ENCODE measurements at regions not wholly inside any gene's neighbourhood (a gene's known extent, or its start where the extent isn't known, plus 50 kb on each side); places are given as distances from the start of the nearest gene placed in this dataset.
"Not testable (repeated sequence)": the region's sequence is repeated elsewhere in the genome, so short reads cannot be mapped to it uniquely, and the experiment has no call there.

DNA sequence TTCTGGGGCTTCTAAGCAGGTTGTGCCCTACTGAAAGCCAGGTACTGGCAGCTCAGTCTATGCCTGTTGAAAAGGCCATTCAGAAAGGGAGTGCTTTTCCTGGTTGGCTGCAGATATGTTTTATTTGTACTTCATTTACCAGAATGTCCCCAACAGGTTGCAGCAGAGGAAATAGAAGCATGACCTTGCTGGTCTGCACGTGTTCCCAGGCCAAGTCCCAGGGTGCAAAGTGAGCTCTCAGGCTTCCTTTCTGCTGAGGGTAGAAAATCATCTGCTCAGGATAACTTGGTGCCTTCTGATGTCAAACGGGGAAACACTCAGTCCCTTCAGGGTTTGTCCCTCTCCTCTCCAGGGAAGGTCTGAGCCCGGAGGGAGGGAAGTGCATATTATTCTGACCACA lies 356.4 kb downstream of the BCL11B start:
- no peak for DNase-seq

DNA sequence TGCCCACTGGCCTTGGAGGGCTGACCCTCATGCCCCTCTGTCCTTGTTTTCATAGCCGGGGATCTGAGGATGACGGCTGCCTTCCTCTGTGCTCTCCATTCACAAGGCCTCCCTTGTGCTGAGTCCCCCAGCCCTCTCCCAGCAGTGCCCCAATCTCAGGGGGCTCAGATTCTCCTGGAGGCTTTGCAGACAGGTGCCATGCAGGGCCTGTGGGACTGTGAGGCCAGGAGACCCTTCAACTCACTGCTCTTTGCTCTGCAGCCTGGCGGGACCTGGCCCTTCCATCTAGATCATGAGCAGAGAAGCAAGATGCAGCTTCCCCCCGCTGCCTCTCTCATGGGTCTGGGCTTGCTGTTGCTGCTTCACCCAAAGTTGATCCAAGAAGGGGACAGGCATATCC lies 356.0 kb downstream of the BCL11B start:
- no peak for DNase-seq

DNA sequence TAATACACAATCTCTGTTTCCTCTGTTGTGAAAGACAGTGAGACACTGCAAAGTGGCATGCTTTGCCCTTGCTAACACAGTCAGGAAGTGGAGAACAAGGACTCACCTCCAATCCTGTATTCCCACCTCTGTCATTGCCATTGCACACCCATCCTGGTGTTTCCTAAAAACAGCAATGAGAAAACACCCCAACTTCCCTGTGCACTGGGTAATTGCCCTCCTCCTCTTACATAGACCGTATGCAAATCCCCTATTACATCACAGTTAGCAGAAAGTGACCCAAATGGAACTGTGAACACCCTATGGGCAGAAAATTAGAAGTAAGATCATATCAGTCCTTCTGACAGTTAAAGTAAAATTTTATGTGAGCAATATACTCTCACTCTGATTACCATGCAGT lies 355.5 kb downstream of the BCL11B start:
- DNase-seq: no peak

DNA sequence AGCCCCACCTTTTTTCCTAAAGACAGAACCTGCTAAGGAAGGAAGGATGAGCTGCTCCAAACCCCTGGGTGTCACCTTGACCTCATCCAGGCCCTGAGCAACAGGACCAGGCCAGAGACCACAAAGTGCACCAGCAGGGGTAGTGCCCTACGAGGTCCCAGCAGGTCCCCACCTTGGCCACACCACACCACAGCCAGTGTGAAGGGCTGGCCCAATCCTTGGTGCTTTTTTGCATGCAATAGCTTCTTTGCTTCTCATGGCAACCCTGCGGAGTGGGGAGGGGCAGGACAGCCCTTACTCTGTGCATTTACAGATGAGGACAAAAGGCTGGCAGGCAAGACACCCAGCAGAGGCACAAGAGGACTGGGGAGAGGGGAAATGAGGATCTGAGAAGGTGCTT lies 352.6 kb downstream of the BCL11B start:
- DNase-seq: no peak

DNA sequence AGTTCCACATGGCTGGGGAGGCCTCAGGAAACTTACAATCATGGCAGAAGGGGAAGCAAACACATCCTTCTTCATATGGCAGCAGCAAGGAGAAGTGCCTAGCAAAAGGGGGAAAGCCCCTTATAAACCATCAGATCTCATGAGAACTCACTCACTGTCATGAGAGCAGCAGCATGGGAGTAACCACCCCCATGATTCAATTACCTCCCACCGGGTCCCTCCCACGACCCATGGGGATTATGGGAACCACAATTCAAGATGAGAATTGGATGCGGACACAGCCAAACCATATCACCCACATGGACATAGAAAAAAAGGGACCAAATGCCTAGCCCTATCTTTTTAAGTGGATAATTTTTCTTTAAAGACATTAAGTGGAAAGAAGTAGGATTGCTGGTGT lies 350.7 kb downstream of the BCL11B start:
- DNase-seq: not testable (repeated sequence)

DNA sequence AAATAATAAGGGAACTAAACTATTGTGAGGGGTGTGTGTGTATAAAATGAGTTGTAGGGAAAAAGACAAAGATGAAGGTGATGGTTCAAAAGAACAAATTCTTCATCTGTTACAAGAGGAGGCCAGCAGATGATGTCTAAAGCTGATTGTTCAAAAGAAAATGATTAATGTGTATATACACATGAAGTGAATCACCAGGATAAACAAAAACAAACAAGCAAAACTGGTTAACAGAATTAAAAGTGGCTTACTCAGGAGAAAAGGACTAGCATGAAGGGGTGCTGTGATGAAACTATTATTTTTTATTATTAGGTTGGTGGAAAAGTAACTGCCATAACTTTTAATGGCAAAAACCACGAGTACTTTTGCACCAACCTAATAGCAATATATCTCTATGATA lies 348.4 kb downstream of the BCL11B start:
- DNase-seq: no peak

DNA sequence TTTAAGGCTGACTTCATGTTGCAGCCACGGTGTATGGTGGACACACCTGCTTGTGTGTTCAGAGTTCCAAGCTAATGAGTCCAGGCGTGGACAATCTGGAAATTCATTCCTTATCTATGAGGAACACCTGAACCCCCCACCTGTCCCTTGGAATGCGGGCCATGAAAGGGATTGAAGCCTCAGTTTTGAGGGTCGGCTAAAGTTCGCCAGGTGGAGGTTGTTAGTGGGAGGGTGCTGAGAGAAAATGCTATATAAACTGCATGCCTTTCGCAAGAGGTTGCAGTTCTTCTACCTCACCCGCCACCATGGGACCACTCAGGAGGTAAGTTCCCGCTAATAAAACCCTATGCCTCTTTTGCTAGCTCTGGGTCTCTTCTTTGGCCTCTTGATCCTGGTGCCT lies 348.0 kb downstream of the BCL11B start:
- DNase-seq: no peak

DNA sequence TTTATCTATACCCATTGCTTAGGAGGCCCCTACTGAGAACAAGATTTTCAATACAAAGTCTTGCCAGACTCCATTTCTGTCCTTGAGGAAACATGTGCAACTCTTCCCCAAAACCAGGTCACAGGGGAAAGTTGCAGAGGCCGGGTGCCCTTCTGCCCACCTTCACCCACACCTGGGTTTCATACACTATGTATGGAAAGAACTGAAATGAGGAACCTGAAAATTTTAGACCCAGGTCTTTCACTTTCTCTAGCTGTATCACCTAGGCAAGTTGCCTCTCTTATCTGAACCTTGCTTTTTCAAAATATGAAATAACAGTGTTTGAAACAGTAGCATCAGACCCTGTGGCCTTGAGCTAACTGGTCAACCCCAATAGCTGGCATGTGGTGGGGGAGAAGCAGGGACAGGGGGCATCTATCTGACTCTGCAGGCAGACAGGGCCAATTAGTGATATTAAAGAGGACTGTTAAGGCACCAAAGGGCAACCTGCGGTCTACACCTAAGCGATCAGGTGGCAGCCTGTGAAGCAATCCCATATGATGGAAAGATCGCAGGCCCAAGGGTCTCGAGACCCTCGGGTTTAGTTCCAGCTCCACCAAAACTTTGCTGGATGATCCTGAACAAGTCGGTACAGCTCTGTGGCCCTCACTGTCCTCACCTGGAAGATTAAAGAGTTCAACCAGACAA lies 346.5 kb downstream of the BCL11B start:
- no peak for DNase-seq

- no peak for DNase-seq
Observed at GRCh38 chr14:98926146-98926545, 345.9 kb downstream of the BCL11B start.

- no peak for DNase-seq
Observed at GRCh38 chr14:98926801-98927200, 345.2 kb downstream of the BCL11B start.

- DNase-seq: no peak
Observed at GRCh38 chr14:98927986-98928385, 344.0 kb downstream of the BCL11B start.

DNA sequence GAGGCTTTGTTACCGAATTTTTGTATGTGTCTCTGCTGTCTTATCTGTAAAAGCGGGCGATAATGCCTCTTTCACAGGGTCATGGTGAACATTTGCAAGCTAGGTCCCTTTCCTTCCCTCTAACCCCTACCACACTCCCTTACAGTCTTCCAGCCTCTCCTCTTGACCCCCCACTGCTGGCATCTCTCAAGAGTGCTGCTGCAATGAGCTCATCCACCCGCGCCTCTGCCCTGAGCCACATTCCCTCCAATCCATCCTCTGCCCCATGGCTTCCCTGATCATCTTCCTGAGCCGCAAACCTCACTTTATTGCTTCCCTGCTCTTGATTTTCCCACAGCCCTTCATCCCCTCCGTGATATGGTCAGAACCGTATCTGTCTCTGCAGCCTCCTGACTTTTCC lies 343.6 kb downstream of the BCL11B start:
- DNase-seq: no peak

GRCh38 chr14:98931126-98931525 lies 340.9 kb downstream of the BCL11B start:
- no peak for DNase-seq

DNA sequence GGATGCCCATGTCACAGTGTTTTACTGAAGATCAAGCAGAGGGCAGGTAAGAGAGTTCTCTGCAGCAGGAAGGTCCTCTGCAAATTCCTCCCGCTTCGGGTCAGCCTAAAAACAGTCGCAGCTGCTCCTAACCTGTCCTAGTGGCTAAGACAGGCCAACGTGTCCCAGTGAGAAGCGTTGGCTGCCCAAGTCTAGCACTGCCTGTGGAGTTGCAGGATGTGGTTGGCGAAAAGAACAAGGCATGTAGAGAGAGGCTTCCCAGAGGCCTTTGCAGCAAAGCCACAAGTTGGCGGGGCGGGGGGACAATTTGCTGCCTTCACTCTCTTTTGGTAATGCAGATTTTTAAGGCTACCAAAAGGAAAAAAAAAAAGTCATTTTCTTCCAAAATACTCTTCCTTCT lies 340.1 kb downstream of the BCL11B start:
- DNase-seq: no peak

DNA sequence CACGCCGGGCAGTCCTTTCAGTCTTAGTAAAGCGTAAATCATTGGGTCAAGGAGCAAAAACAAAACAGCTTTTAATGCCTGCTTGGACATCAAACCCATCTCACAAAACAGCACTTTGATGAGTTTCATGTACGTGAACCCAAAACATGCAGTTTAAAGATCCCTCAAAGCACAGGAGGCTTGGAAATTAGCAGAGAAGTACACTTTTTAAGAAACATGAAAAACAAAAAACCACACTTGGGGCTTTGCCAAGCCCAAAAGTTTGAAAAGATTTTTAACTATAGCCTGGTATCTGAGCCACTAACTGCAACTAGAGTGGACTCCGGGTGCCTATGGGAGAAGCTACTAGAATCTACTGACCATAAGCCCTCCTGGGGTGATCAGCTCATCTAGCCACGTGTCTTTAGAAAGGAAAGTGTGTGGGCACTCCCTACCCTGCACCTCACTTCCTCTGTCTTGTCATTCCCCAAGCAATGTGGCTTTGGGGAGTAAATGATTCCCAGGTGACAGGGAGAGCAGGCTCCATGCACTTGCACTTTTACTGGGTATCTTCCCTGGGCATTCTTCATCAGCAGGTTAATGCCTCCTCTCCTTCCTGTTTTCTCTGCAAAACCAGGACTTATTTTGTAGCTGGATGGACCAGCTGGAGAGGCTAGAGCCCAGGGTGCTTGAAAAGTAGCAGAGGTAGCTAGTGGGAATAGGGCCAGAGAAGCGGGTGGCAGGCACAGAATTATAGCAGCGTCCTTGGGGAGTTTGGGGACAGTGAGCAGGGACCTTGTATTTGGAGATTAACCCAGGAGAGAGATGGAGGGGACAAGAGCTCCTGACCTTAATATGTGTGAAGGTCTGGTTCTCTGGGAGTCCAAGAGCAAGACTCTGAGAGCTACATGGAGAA lies 339.3 kb downstream of the BCL11B start:
- DNase-seq: no peak

- not testable (repeated sequence) for DNase-seq
Observed at GRCh38 chr14:98934569-98934968, 337.4 kb downstream of the BCL11B start.

GRCh38 chr14:98935921-98936320 lies 336.1 kb downstream of the BCL11B start:
- DNase-seq: no peak

DNA sequence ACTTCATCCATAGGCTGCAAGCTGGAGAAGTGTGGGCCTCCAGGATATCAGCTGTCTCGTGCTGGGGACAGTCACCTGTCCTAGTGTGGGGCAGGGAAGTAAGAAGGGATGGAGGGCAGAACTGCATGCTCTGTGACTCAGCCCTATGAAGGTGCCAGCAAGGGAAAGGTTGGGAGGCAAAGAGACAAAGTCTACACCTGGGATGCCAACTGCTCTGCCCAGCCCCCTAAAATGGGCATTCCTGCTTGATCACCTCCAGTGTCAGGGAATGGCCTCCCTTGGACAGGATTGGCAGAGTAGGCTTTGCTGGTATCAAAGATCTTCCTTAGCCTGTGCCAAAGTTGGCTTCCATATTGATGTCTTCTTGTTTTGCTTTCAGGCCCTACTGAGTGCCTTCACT lies 335.0 kb downstream of the BCL11B start:
- no peak for DNase-seq

- DNase-seq: no peak
Observed at GRCh38 chr14:98937712-98938505, 334.1 kb downstream of the BCL11B start.

GRCh38 chr14:98940693-98941437 lies 331.1 kb downstream of the BCL11B start:
- DNase-seq: no peak

- no peak for DNase-seq
Observed at GRCh38 chr14:98941481-98941880, 330.5 kb downstream of the BCL11B start.

DNA sequence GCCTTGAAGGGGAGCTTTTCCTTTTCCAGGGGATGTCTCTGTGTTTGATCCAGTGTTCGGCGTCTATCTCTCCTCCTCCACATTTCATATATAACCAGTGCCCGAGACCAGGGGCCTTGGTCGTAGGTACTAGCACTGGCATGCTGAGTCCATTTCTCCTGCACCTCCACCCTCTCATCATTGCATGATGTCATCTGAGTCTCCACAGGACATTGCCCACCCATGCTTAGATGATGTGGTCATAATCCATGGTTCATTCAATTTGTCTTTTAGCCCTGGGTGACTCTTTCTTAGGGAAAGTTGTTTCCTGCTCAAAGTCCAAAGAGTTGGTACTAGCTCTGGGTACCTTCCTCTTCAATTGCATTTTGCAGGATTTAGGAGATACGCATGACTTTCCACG lies 328.1 kb downstream of the BCL11B start:
- no peak for DNase-seq

DNA sequence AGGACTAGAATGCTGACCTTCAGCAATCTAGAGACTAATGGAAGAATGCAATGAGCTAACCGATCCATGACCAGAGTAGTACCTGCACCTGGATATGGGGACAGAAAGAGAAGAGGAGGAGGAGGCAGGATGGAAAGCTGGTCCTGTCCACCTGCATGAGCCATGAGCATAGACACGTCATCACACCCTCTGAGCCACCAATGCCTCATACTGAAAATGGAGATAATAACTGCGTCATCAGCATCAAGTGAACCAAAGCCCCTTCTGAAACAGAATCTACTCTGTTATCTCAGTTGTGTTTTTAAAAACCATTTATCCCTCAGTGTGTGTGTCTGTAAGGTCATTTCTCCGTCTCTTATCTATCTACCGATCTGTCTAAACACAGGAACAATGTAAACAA lies 327.0 kb downstream of the BCL11B start:
- no peak for DNase-seq
